EH (cell line): ENCODE measurements at regions not wholly inside any gene's neighbourhood (a gene's known extent, or its start where the extent isn't known, plus 50 kb on each side); places are given as distances from the start of the nearest gene placed in this dataset.
A peak's percentile ranks its signal among the peaks of the same experiment; 100 is the strongest.

Source experiments
- DNase-seq: peaks from one replicate; pipeline ENCODE4 v3.0.0-alpha.2; 2015; ENCODE audit warnings: low read depth

DNA sequence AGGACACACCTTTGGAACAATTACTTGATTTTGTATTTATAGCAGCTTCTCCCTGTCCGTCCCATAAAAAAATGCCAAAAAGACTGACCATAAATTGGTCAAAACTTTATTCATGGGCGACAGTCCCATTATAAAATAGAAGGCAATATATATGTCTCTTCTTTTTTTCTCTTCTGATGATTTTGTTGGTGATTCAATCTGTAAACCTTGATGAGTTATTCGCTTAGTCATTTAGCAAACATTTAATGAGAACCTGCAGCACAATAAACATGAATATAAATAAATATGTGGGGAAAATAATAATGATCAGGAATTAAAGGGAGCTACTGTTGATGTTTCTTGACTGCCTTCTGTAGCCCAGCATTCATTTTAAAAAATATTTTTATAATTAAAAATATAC is 356.4 kb upstream of the ACTBL2 start:
- no peak for DNase-seq

- DNase-seq, result no peak
Measured at GRCh38 chr5:57836921-57837320, 354.3 kb upstream of the ACTBL2 start.

DNA sequence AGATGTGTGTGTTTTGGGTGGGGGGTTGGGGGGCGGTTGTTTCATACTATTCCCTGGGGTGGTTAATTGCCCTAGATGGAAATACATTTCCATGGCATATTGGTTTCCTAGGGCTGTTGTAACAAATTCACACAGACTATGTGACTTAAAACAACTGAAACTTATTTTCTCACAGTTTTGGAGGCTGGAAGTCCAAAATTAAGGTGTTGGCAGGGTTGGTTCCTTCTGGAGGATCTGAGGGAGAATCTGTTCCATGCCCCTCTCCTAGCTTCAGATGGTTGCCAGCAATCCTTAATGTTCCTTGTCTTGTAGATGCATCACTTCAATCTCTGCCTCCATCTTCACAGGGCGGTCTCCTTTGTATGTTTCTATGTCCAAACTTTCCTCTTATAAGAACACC is 353.7 kb upstream of the ACTBL2 start:
- no peak for DNase-seq

DNA sequence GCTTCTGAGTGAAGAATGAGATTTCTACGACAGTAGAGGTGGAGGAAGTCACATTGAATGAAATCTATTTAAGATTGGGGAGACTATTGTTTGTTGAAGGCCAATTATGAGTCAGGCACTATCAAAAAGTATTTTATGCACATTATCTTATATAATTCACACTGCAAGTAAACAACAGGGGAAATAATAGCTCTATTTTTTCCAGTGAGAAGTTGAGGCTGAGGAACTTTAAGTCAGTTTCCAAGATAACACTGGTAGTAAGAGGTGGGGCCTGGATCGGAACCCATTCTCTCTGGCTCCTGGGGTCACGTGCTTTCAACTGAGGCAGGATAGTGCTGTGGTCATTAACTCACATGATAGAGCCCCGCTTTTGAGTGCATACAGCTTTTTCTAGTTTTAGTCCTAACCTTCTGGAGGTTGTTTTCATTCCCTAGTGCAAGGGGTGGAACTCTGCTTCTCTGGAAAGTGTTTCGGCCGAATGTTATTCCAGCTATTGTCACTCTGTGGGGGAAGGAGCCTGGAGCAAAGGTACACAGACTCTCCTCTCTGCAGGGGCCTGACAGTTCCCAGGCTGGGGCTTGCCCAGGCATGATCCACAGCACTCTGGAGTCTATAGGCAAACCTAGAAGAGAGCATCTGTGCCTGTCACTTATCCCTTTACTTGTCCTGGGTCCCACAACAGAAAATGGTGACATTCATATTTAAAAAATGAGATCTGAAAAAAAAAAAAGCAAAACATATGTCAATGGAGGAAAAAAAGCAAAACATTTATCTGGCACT is 352.4 kb upstream of the ACTBL2 start:
- DNase-seq, result peak; percentile 63

DNA sequence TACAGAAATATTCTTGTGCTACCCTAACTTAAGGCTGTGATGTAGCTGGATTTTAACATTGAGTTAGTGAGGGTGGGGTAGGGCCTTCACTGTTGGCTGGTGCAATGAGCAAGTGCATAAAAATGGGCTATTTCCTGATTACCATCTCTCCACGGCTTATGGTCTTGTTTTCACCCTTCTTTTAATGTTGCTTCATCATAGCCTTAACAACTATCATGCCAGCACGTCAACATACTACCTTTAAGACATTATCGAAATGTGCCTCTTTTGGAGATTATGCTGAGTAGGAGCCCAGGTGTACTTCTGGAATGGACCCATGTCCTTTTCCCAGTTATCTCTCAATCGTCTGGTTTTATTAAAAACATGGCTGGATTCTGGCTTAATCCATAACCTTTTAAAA is 350.9 kb upstream of the ACTBL2 start:
- no peak for DNase-seq

GRCh38 chr5:57832875-57833274 is 350.3 kb upstream of the ACTBL2 start:
- DNase-seq, result peak; percentile 33

DNA sequence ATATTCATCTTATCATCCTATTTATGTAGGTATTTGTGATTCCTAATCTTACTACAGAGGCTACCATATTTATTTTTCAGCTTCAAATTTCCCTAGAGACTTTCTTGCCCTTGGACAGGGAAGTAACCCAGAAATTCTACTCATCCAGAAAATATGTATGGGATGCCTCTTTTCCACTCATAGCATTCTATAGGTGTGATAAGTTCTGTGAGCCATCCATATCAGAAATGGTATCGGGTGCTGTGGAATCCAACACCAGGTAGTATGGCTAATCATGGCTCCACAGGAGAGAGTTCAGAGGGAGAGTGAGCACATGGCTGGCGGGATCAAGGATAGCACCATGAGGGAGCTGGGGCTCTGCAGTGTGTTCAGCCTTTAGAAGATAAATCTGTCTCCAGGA is 349.3 kb upstream of the ACTBL2 start:
- DNase-seq, result peak; percentile 40

- no peak for DNase-seq
Measured at GRCh38 chr5:57831090-57831489, 348.5 kb upstream of the ACTBL2 start.

DNA sequence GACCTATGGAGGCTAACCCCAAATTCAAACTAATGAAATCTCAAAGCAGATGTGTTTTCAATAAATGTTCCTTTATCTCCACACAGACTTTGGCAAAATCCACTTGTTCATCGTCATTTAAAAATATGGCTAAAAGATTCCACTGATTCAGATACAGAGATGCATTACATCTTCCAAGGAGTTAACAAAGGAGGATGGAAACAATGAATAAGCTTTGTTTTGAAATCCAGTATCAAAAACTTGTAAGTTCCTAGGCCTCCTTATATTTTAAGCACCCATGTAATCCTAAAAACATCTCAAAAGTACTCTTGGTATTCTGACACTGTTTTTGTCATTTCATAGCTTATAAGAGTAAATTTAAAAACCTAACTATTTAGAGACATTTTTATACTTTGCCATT is 345.6 kb upstream of the ACTBL2 start:
- peak; percentile 41 for DNase-seq

DNA sequence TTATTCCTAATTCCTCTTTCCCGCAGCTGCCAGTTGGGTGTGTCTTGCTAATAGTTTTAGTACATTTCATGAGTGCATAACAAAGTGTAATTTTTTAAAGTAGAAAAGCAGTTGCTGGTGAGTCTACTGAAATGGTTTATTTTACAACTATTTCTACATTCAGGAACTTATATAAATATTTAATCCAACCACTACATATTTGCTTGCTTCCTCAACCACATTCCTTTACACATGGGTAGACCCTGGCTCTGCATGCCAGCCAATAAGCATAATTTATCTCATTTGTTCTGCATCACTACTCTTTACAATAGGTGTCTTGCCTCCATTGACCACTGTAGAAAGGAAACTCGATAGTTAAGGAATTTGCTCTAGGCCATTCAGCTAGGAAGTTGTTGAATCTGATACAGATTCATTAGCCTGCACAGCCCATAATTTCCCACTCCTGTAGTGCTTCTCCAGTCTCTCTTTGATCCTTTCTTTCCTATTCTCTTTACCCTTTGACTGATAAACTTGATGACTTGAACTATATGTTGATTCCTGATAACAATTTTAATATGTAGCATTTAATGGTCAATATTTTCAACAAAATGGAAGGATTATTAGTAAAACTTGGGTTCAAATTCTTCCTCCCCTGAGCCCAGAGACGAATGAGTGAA is 342.5 kb upstream of the ACTBL2 start:
- DNase-seq, result peak; percentile 93

GRCh38 chr5:57824623-57825022 is 342.0 kb upstream of the ACTBL2 start:
- no peak for DNase-seq

- peak; percentile 79 for DNase-seq
Measured at GRCh38 chr5:57824047-57824446, 341.4 kb upstream of the ACTBL2 start.

DNA sequence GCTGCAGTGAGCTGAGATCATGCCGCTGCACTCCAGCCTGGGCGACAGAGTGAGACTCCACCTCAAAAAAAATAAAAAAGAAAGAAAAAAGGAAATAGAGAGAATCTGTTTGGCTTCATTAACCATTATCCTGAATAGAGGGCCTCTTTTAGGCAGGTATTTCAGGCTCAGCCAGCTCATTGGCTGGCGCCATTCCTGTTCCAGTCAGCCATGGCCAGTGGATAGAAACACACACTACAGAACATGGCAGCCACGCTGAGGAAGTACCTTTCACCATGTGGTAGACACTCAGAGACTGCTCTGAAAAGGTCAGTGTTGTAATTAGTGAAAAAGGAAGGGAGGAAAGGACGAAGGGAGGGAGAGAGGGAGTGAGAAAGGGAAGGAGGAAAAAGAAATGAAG is 340.0 kb upstream of the ACTBL2 start:
- no peak for DNase-seq

- DNase-seq, result no peak
Measured at GRCh38 chr5:57818397-57818796, 335.8 kb upstream of the ACTBL2 start.

DNA sequence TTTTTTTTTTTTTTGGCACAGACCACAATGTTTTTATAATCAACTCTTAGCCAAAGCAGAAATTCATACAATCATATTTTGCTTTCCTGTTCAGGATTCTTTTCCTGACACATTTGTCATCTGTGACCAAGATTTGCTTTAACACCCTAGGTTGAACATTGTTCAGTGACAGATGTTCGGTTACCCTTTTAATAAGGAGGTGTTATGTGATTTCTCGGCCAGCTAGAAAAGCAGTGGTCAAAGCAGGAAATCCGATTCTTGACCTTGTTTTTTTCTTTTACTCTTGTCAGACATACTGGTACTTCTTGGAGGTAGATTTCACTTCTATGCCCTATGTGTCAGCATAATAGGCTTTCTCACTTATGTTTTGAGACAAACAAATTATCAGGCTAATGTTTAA is 335.3 kb upstream of the ACTBL2 start:
- no peak for DNase-seq

GRCh38 chr5:57817001-57817453 is 334.4 kb upstream of the ACTBL2 start:
- no peak for DNase-seq

GRCh38 chr5:57816108-57816507 is 333.5 kb upstream of the ACTBL2 start:
- DNase-seq, result peak; percentile 98

GRCh38 chr5:57805732-57806131 is 323.1 kb upstream of the ACTBL2 start:
- peak; percentile 59 for DNase-seq

GRCh38 chr5:57805170-57805569 is 322.6 kb upstream of the ACTBL2 start:
- no peak for DNase-seq

- DNase-seq, result no peak
Measured at GRCh38 chr5:57804505-57804904, 321.9 kb upstream of the ACTBL2 start.

- DNase-seq, result peak; percentile 96
Measured at GRCh38 chr5:57804007-57804444, 321.4 kb upstream of the ACTBL2 start.

- no peak for DNase-seq
Measured at GRCh38 chr5:57802131-57802530, 319.5 kb upstream of the ACTBL2 start.

GRCh38 chr5:57795203-57795602 is 312.6 kb upstream of the ACTBL2 start:
- DNase-seq, result no peak

GRCh38 chr5:57791875-57792274 is 309.3 kb upstream of the ACTBL2 start:
- peak; percentile 51 for DNase-seq
